ENCODE measurements at regions not wholly inside any gene's neighbourhood (a gene's known extent, or its start where the extent isn't known, plus 50 kb on each side); places are given as distances from the start of the nearest gene placed in this dataset.

DNA sequence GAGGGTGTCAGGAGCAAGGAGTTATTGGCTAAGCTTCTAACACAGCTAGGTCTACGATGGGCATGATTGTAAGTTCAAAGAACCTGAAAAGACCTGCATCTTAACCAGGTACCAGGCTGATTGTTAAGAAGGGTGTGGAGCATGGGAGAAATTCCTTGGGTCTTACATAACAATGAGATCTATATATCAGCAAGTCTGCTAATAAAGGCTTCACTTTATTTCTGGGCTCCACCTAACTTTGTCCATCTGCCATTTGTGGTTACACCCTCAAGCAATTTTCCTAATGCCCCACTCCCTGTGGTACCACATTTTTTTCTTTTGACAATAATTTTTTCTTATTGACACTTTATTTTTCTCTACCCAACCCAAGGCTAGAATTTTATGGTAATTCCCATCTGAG is 223.5 kb upstream of the JAG1 start (continued):
- TF ChIP-seq, protein P1, sequence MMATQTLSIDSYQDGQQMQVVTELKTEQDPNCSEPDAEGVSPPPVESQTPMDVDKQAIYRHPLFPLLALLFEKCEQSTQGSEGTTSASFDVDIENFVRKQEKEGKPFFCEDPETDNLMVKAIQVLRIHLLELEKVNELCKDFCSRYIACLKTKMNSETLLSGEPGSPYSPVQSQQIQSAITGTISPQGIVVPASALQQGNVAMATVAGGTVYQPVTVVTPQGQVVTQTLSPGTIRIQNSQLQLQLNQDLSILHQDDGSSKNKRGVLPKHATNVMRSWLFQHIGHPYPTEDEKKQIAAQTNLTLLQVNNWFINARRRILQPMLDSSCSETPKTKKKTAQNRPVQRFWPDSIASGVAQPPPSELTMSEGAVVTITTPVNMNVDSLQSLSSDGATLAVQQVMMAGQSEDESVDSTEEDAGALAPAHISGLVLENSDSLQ (IDR thresholded peaks at IDR 0.05): no peak
- TF ChIP-seq, protein P2, sequence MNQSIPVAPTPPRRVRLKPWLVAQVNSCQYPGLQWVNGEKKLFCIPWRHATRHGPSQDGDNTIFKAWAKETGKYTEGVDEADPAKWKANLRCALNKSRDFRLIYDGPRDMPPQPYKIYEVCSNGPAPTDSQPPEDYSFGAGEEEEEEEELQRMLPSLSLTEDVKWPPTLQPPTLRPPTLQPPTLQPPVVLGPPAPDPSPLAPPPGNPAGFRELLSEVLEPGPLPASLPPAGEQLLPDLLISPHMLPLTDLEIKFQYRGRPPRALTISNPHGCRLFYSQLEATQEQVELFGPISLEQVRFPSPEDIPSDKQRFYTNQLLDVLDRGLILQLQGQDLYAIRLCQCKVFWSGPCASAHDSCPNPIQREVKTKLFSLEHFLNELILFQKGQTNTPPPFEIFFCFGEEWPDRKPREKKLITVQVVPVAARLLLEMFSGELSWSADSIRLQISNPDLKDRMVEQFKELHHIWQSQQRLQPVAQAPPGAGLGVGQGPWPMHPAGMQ (IDR thresholded peaks at IDR 0.05; ENCODE audit: borderline replicate concordance): no peak
- TF ChIP-seq IRF4 (IDR thresholded peaks at IDR 0.05; ENCODE audit: low read depth, low read length) (no peak), STAT3 (IDR thresholded peaks at IDR 0.05; ENCODE audit: low read depth, low read length) (no peak), BHLHE40 (IDR thresholded peaks at IDR 0.05; ENCODE audit: borderline replicate concordance in 1 of 2, low read depth in 2 of 2, low read length in 1 of 2) (no peak), POLR2AphosphoS2 (IDR thresholded peaks at IDR 0.05; ENCODE audit: low read depth, low read length) (no peak), EED (IDR thresholded peaks at IDR 0.05; ENCODE audit: low read depth) (no peak), KLF5 (IDR thresholded peaks at IDR 0.05; ENCODE audit: partially characterized antibody) (no peak)

DNA sequence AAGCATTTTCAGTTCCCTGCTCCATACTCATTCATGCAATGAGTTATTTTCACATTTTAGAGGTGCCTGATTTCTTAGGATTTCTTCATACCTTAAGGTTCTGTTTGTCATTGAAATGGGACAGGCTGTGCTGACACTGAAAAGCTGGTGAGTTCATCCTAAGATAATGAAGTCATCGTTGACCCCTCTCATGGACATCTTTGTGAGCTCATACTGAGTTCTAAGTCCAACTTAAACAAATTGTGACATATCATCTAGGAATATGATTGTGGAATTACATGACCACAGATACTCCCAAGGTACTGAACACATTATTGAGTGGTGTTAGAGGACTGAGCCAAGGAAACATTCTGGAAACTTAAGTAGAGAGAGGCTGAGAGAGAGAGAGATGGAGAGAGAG is 224.8 kb upstream of the JAG1 start:
- Histone ChIP-seq H4K20me1 (ENCODE audit: control insufficient read depth, insufficient read depth) (no peaks in the 10 kb centered on the region), H3K4me1 (ENCODE audit: control insufficient read depth, insufficient read depth, low read length) (no peaks in the 10 kb centered on the region), H3K27me3 (replicated peaks in 1 of 2; ENCODE audit: control insufficient read depth in 2 of 2, insufficient read depth in 2 of 2, low read length in 1 of 2) (no peaks in the 10 kb centered on the region), H3K27ac (ENCODE audit: control insufficient read depth, insufficient read depth) (no peak overlapping the region), H3K4me3 (no peak overlapping the region), H3K4me2 (ENCODE audit: control insufficient read depth, insufficient read depth) (no peak overlapping the region), H3K79me2 (ENCODE audit: control insufficient read depth, insufficient read depth, low read length) (no peaks in the 10 kb centered on the region), H2AFZ (ENCODE audit: control insufficient read depth, low read depth, low read length) (no peak overlapping the region), H3K9ac (ENCODE audit: control insufficient read depth, insufficient read depth, low read length) (no peak overlapping the region), H3K36me3 (ENCODE audit: control insufficient read depth in 2 of 2, insufficient read depth in 2 of 2, low read length in 1 of 2) (no peaks in the 10 kb centered on the region), H3K9me3 (replicated peaks; ENCODE audit: control insufficient read depth, insufficient read depth, low read length) (no peaks in the 10 kb centered on the region)
- ATAC-seq: no peak
- RAD21 ChIA-PET (ENCODE audit: unreplicated experiment): no interaction called here
- SMC1A ChIA-PET (ENCODE audit: uncharacterized antibody, unreplicated experiment): no interaction called here
- no peak for FAIRE-seq
- in situ Hi-C loops (cut with MboI): no loop called here
- TF ChIP-seq, protein P3, sequence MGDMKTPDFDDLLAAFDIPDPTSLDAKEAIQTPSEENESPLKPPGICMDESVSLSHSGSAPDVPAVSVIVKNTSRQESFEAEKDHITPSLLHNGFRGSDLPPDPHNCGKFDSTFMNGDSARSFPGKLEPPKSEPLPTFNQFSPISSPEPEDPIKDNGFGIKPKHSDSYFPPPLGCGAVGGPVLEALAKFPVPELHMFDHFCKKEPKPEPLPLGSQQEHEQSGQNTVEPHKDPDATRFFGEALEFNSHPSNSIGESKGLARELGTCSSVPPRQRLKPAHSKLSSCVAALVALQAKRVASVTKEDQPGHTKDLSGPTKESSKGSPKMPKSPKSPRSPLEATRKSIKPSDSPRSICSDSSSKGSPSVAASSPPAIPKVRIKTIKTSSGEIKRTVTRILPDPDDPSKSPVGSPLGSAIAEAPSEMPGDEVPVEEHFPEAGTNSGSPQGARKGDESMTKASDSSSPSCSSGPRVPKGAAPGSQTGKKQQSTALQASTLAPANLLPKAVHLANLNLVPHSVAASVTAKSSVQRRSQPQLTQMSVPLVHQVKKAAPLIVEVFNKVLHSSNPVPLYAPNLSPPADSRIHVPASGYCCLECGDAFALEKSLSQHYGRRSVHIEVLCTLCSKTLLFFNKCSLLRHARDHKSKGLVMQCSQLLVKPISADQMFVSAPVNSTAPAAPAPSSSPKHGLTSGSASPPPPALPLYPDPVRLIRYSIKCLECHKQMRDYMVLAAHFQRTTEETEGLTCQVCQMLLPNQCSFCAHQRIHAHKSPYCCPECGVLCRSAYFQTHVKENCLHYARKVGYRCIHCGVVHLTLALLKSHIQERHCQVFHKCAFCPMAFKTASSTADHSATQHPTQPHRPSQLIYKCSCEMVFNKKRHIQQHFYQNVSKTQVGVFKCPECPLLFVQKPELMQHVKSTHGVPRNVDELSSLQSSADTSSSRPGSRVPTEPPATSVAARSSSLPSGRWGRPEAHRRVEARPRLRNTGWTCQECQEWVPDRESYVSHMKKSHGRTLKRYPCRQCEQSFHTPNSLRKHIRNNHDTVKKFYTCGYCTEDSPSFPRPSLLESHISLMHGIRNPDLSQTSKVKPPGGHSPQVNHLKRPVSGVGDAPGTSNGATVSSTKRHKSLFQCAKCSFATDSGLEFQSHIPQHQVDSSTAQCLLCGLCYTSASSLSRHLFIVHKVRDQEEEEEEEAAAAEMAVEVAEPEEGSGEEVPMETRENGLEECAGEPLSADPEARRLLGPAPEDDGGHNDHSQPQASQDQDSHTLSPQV (IDR thresholded peaks at IDR 0.05): no peak
- TF ChIP-seq PML (IDR thresholded peaks at IDR 0.05; ENCODE audit: low read length) (no peak), IKZF1 (conservative IDR thresholded peaks at IDR 0.05) (no peak), SMC3 (IDR thresholded peaks at IDR 0.05; ENCODE audit: borderline replicate concordance, low read length) (no peak), NFXL1 (IDR thresholded peaks at IDR 0.05; ENCODE audit: borderline replicate concordance) (no peak), SPI1 (IDR thresholded peaks at IDR 0.05; ENCODE audit: borderline replicate concordance, insufficient read depth, low read depth, low read length) (no peak), NFYB (IDR thresholded peaks at IDR 0.05; ENCODE audit: insufficient read depth, low read depth, low read length) (no peak), MTA2 (IDR thresholded peaks at IDR 0.05; ENCODE audit: low read depth) (no peak)
- TF ChIP-seq, protein P4, sequence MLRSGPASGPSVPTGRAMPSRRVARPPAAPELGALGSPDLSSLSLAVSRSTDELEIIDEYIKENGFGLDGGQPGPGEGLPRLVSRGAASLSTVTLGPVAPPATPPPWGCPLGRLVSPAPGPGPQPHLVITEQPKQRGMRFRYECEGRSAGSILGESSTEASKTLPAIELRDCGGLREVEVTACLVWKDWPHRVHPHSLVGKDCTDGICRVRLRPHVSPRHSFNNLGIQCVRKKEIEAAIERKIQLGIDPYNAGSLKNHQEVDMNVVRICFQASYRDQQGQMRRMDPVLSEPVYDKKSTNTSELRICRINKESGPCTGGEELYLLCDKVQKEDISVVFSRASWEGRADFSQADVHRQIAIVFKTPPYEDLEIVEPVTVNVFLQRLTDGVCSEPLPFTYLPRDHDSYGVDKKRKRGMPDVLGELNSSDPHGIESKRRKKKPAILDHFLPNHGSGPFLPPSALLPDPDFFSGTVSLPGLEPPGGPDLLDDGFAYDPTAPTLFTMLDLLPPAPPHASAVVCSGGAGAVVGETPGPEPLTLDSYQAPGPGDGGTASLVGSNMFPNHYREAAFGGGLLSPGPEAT (IDR thresholded peaks at IDR 0.05; ENCODE audit: low read depth): no peak
- BruUV-seq (replicated peaks): no TSS peak
- CTCF ChIA-PET: no interaction called here
- POLR2A ChIA-PET: no interaction called here
- no peak for DNase-seq (ENCODE audit: low read depth, low spot score)
- intact Hi-C loops (cut with micrococcal nuclease; ENCODE audit: unreplicated experiment): no loop called here
- WGBS (ENCODE audit: insufficient coverage, insufficient replicate concordance, low lambda C conversion rate, missing lambda C conversion rate): 0% methylated on average over 1 of the region's 1 CpG

Measured in GM12878 (cell line).